ENCODE measurements at regions not wholly inside any gene's neighbourhood (a gene's known extent, or its start where the extent isn't known, plus 50 kb on each side); places are given as distances from the start of the nearest gene placed in this dataset.

- Histone ChIP-seq H3K4me2 (ENCODE audit: low read length, poor library complexity, severe bottlenecking) (no peak overlapping the region), H2BK15ac (ENCODE audit: low read depth, poor library complexity, severe bottlenecking) (no peak overlapping the region), H3K27ac (ENCODE audit: low read length, poor library complexity, severe bottlenecking) (no peak overlapping the region), H4K91ac (ENCODE audit: low read length) (no peak overlapping the region), H3K79me1 (replicated peaks; ENCODE audit: low read length, poor library complexity, severe bottlenecking) (no peaks in the 10 kb centered on the region), H2AK5ac (ENCODE audit: low read length, severe bottlenecking) (no peak overlapping the region), H2BK120ac (ENCODE audit: low read depth, low read length) (no peak overlapping the region), H3K4me3 (ENCODE audit: insufficient read depth in 1 of 2, low read depth in 1 of 2, low read length in 2 of 2) (no peak overlapping the region), H3K9ac (ENCODE audit: low read length) (no peak overlapping the region), H2AFZ (ENCODE audit: low read depth, low read length) (no peak overlapping the region), H3K14ac (ENCODE audit: low read length in 2 of 2) (no peak overlapping the region), H3K4ac (ENCODE audit: low read depth in 1 of 2, low read length in 2 of 2) (no peak overlapping the region), H3K18ac (ENCODE audit: low read depth in 1 of 2, low read length in 2 of 2) (no peak overlapping the region), H2BK5ac (ENCODE audit: low read depth, low read length, poor library complexity, severe bottlenecking) (no peak overlapping the region), H3K23ac (ENCODE audit: low read length in 2 of 2) (no peak overlapping the region), H3K4me1 (ENCODE audit: control insufficient read depth, insufficient read depth, low read depth, low read length) (no peaks in the 10 kb centered on the region), H4K8ac (ENCODE audit: low read length) (no peak overlapping the region), H3K36me3 (ENCODE audit: control insufficient read depth in 1 of 2, insufficient read depth in 2 of 2, low read depth in 1 of 2, low read length in 2 of 2) (no peaks in the 10 kb centered on the region), H2BK12ac (ENCODE audit: low read length in 2 of 2) (no peak overlapping the region), H3K9me3 (ENCODE audit: control insufficient read depth, low read length) (no peaks in the 10 kb centered on the region), H3K27me3 (ENCODE audit: control insufficient read depth in 1 of 2, insufficient read depth in 1 of 2, low read length in 2 of 2) (peaks cover 0 to 15% of the 10 kb centered on the region in 2 experiments)
- WGBS: 83% methylated on average over 6 of the region's 6 CpGs
- no peak for DNase-seq
Observed at GRCh38 chr10:129108378-129108777, 358.7 kb upstream of the MGMT start.

GRCh38 chr10:129108994-129109393 is 358.0 kb upstream of the MGMT start:
- Histone ChIP-seq H2AK5ac (ENCODE audit: low read length, severe bottlenecking) (no peak overlapping the region), H3K4me3 (ENCODE audit: insufficient read depth in 1 of 2, low read depth in 1 of 2, low read length in 2 of 2) (no peak overlapping the region), H2AFZ (ENCODE audit: low read depth, low read length) (no peak overlapping the region), H2BK5ac (ENCODE audit: low read depth, low read length, poor library complexity, severe bottlenecking) (no peak overlapping the region), H2BK15ac (ENCODE audit: low read depth, poor library complexity, severe bottlenecking) (no peak overlapping the region), H3K18ac (ENCODE audit: low read depth in 1 of 2, low read length in 2 of 2) (no peak overlapping the region), H2BK12ac (ENCODE audit: low read length in 2 of 2) (no peak overlapping the region), H3K27me3 (ENCODE audit: control insufficient read depth in 1 of 2, insufficient read depth in 1 of 2, low read length in 2 of 2) (peaks cover 0 to 15% of the 10 kb centered on the region in 2 experiments), H3K79me1 (replicated peaks; ENCODE audit: low read length, poor library complexity, severe bottlenecking) (no peaks in the 10 kb centered on the region), H3K4me2 (ENCODE audit: low read length, poor library complexity, severe bottlenecking) (no peak overlapping the region), H4K91ac (ENCODE audit: low read length) (no peak overlapping the region), H3K4me1 (ENCODE audit: control insufficient read depth, insufficient read depth, low read depth, low read length) (no peaks in the 10 kb centered on the region), H4K8ac (ENCODE audit: low read length) (no peak overlapping the region), H3K4ac (ENCODE audit: low read depth in 1 of 2, low read length in 2 of 2) (no peak overlapping the region), H3K27ac (ENCODE audit: low read length, poor library complexity, severe bottlenecking) (no peak overlapping the region), H3K14ac (ENCODE audit: low read length in 2 of 2) (no peak overlapping the region), H3K36me3 (ENCODE audit: control insufficient read depth in 1 of 2, insufficient read depth in 2 of 2, low read depth in 1 of 2, low read length in 2 of 2) (no peaks in the 10 kb centered on the region), H2BK120ac (ENCODE audit: low read depth, low read length) (no peak overlapping the region), H3K9ac (ENCODE audit: low read length) (no peak overlapping the region), H3K9me3 (ENCODE audit: control insufficient read depth, low read length) (no peaks in the 10 kb centered on the region), H3K23ac (ENCODE audit: low read length in 2 of 2) (no peak overlapping the region)
- WGBS: 96% methylated on average over 6 of the region's 6 CpGs
- no peak for DNase-seq

- Histone ChIP-seq H3K79me1 (replicated peaks; ENCODE audit: low read length, poor library complexity, severe bottlenecking) (no peaks in the 10 kb centered on the region), H3K9ac (ENCODE audit: low read length) (no peak overlapping the region), H3K9me3 (ENCODE audit: control insufficient read depth, low read length) (no peaks in the 10 kb centered on the region), H2BK120ac (ENCODE audit: low read depth, low read length) (no peak overlapping the region), H3K4me2 (ENCODE audit: low read length, poor library complexity, severe bottlenecking) (no peak overlapping the region), H3K14ac (ENCODE audit: low read length in 2 of 2) (no peak overlapping the region), H3K27me3 (ENCODE audit: control insufficient read depth in 1 of 2, insufficient read depth in 1 of 2, low read length in 2 of 2) (peaks cover 0 to 15% of the 10 kb centered on the region in 2 experiments), H2BK15ac (ENCODE audit: low read depth, poor library complexity, severe bottlenecking) (no peak overlapping the region), H2BK12ac (ENCODE audit: low read length in 2 of 2) (no peak overlapping the region), H2AK5ac (ENCODE audit: low read length, severe bottlenecking) (no peak overlapping the region), H2BK5ac (ENCODE audit: low read depth, low read length, poor library complexity, severe bottlenecking) (no peak overlapping the region), H4K91ac (ENCODE audit: low read length) (no peak overlapping the region), H3K4ac (ENCODE audit: low read depth in 1 of 2, low read length in 2 of 2) (no peak overlapping the region), H3K4me3 (ENCODE audit: insufficient read depth in 1 of 2, low read depth in 1 of 2, low read length in 2 of 2) (no peak overlapping the region), H3K27ac (ENCODE audit: low read length, poor library complexity, severe bottlenecking) (no peak overlapping the region), H3K36me3 (ENCODE audit: control insufficient read depth in 1 of 2, insufficient read depth in 2 of 2, low read depth in 1 of 2, low read length in 2 of 2) (no peaks in the 10 kb centered on the region), H3K18ac (ENCODE audit: low read depth in 1 of 2, low read length in 2 of 2) (no peak overlapping the region), H3K23ac (ENCODE audit: low read length in 2 of 2) (no peak overlapping the region), H2AFZ (ENCODE audit: low read depth, low read length) (no peak overlapping the region), H4K8ac (ENCODE audit: low read length) (no peak overlapping the region), H3K4me1 (ENCODE audit: control insufficient read depth, insufficient read depth, low read depth, low read length) (no peaks in the 10 kb centered on the region)
- DNase-seq: no peak
- WGBS: 92% methylated on average over 10 of the region's 10 CpGs
Observed at GRCh38 chr10:129110780-129111179, 356.3 kb upstream of the MGMT start.

- 58% methylated on average over 6 of the region's 6 CpGs for WGBS
- Histone ChIP-seq H2BK12ac (ENCODE audit: low read length in 2 of 2) (no peak overlapping the region), H3K18ac (ENCODE audit: low read depth in 1 of 2, low read length in 2 of 2) (no peak overlapping the region)
Observed at GRCh38 chr10:129111922-129112321, 355.1 kb upstream of the MGMT start.

More at GRCh38 chr10:129111922-129112321, 355.1 kb upstream of the MGMT start:
- H3K9me3 ChIP-seq (ENCODE audit: control insufficient read depth, low read length): no peaks in the 10 kb centered on the region
- H2BK5ac ChIP-seq (ENCODE audit: low read depth, low read length, poor library complexity, severe bottlenecking): no peak overlapping the region
- H3K9ac ChIP-seq (ENCODE audit: low read length): no peak overlapping the region
- H3K4ac ChIP-seq (ENCODE audit: low read depth in 1 of 2, low read length in 2 of 2): no peak overlapping the region
- no peak overlapping the region for H3K14ac ChIP-seq (ENCODE audit: low read length in 2 of 2)
- no peaks in the 10 kb centered on the region for H3K36me3 ChIP-seq (ENCODE audit: control insufficient read depth in 1 of 2, insufficient read depth in 2 of 2, low read depth in 1 of 2, low read length in 2 of 2)
- H3K27ac ChIP-seq (ENCODE audit: low read length, poor library complexity, severe bottlenecking): no peak overlapping the region
- no peak overlapping the region for H4K8ac ChIP-seq (ENCODE audit: low read length)
- H3K4me1 ChIP-seq (ENCODE audit: control insufficient read depth, insufficient read depth, low read depth, low read length): no peaks in the 10 kb centered on the region
- no peaks in the 10 kb centered on the region for H3K79me1 ChIP-seq (replicated peaks; ENCODE audit: low read length, poor library complexity, severe bottlenecking)
- H2AFZ ChIP-seq (ENCODE audit: low read depth, low read length): no peak overlapping the region
- no peak overlapping the region for H3K4me2 ChIP-seq (ENCODE audit: low read length, poor library complexity, severe bottlenecking)
- no peak overlapping the region for H2BK15ac ChIP-seq (ENCODE audit: low read depth, poor library complexity, severe bottlenecking)
- H4K91ac ChIP-seq (ENCODE audit: low read length): no peak overlapping the region
- peaks cover 0 to 15% of the 10 kb centered on the region in 2 experiments for H3K27me3 ChIP-seq (ENCODE audit: control insufficient read depth in 1 of 2, insufficient read depth in 1 of 2, low read length in 2 of 2)
- no peak overlapping the region for H2AK5ac ChIP-seq (ENCODE audit: low read length, severe bottlenecking)
- no peak overlapping the region for H3K4me3 ChIP-seq (ENCODE audit: insufficient read depth in 1 of 2, low read depth in 1 of 2, low read length in 2 of 2)
- DNase-seq: no peak
- no peak overlapping the region for H2BK120ac ChIP-seq (ENCODE audit: low read depth, low read length)
- H3K23ac ChIP-seq (ENCODE audit: low read length in 2 of 2): no peak overlapping the region

All from mesenchymal stem cell (in vitro differentiated cells and primary cell).